ENCODE measurements at regions not wholly inside any gene's neighbourhood (a gene's known extent, or its start where the extent isn't known, plus 50 kb on each side); places are given as distances from the start of the nearest gene placed in this dataset.

GRCh38 chr20:56160956-56161355, 87.6 kb upstream of the MC3R start:
- H3K36me3 ChIP-seq (replicated peaks in 1 of 2; ENCODE audit: control insufficient read depth in 2 of 2, insufficient read depth in 2 of 2, low read length in 2 of 2): no peaks in the 10 kb centered on the region
- WGBS, 2 donors (ENCODE audit: extremely low coverage in 2 of 2, insufficient read length in 2 of 2, insufficient replicate concordance in 1 of 2): no CpG with 5 or more reads among the region's 6 CpGs
- H3K27me3 ChIP-seq (ENCODE audit: control insufficient read depth in 3 of 3, insufficient read depth in 3 of 3, low read depth in 1 of 3, low read length in 3 of 3): peaks cover 0 to 5% (median 0%) of the 10 kb centered on the region in 3 experiments
- no peak overlapping the region for H2BK5ac ChIP-seq (ENCODE audit: low read length)
- no peak overlapping the region for H3K23ac ChIP-seq (ENCODE audit: low read depth, low read length, poor library complexity)
- peak overlapping the region; percentile 32 for H3K18ac ChIP-seq (ENCODE audit: low read length)
- H3K4me2 ChIP-seq (ENCODE audit: insufficient read depth, low read length, poor library complexity, severe bottlenecking): no peak overlapping the region
- H3K9ac ChIP-seq (ENCODE audit: low read depth, low read length, poor library complexity): no peak overlapping the region
- H3K4me3 ChIP-seq (ENCODE audit: low read length in 2 of 2): no peak overlapping the region
- H3K79me1 ChIP-seq (ENCODE audit: low read depth, low read length): no peaks in the 10 kb centered on the region
- H3K4me1 ChIP-seq (ENCODE audit: control insufficient read depth in 2 of 2, insufficient read depth in 1 of 2, low read depth in 1 of 2, low read length in 2 of 2): peaks cover 0 to 6% of the 10 kb centered on the region in 2 donors
- no peak overlapping the region for H2BK120ac ChIP-seq (ENCODE audit: low read depth, low read length)
- no peak overlapping the region for H4K91ac ChIP-seq (ENCODE audit: low read depth, low read length, poor library complexity)
- no peak overlapping the region for H4K8ac ChIP-seq (ENCODE audit: low read depth, low read length)
- DNase-seq (ENCODE audit: low spot score): no peak
- H2AFZ ChIP-seq (ENCODE audit: low read length): no peak overlapping the region
- H3K4ac ChIP-seq (ENCODE audit: low read length): no peak overlapping the region
- no peak overlapping the region for H3K27ac ChIP-seq (replicated peaks; ENCODE audit: low read length)
- H2BK15ac ChIP-seq (ENCODE audit: low read length): no peak overlapping the region
- no peak overlapping the region for H2BK12ac ChIP-seq (ENCODE audit: low read length)
- H3K14ac ChIP-seq (ENCODE audit: low read length): no peak overlapping the region
- no peaks in the 10 kb centered on the region for H3K9me3 ChIP-seq (replicated peaks in 1 of 2; ENCODE audit: control insufficient read depth in 2 of 2, insufficient read depth in 1 of 2, low read depth in 1 of 2, low read length in 2 of 2)
- no peak overlapping the region for H2AK5ac ChIP-seq (ENCODE audit: low read depth, low read length)

DNA sequence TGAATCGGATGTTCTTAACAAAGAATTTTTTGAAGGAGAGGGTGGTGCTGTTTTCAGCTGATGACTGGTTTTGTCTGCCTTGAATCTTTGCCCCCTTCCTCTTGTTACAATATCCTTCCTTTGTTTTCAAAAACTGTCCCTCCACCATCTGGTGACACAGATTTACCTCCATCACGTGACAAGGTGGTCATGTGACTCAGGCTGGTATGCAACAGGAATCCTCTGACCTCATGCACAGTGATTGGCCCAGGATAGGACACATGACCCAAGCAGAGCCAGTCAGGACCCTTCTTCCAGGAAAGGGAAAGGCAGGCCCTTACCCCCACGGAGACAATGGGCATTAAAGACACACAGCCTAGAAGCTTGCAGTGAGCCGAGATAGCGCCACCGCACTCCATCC, 84.7 kb upstream of the MC3R start:
- no peak overlapping the region for H3K9ac ChIP-seq (ENCODE audit: low read depth, low read length, poor library complexity)
- H3K23ac ChIP-seq (ENCODE audit: low read depth, low read length, poor library complexity): no peak overlapping the region
- no peak overlapping the region for H2AK5ac ChIP-seq (ENCODE audit: low read depth, low read length)
- H4K91ac ChIP-seq (ENCODE audit: low read depth, low read length, poor library complexity): no peak overlapping the region
- no peak for DNase-seq (ENCODE audit: low spot score)
- no peak overlapping the region for H3K4me2 ChIP-seq (ENCODE audit: insufficient read depth, low read length, poor library complexity, severe bottlenecking)
- H3K14ac ChIP-seq (ENCODE audit: low read length): no peak overlapping the region
- no peak overlapping the region for H3K4ac ChIP-seq (ENCODE audit: low read length)
- H3K27me3 ChIP-seq (ENCODE audit: control insufficient read depth in 3 of 3, insufficient read depth in 3 of 3, low read depth in 1 of 3, low read length in 3 of 3): peaks cover 0 to 4% (median 0%) of the 10 kb centered on the region in 3 experiments
- no CpG with 5 or more reads among the region's 6 CpGs for WGBS, 2 donors (ENCODE audit: extremely low coverage in 2 of 2, insufficient read length in 2 of 2, insufficient replicate concordance in 1 of 2)
- H2AFZ ChIP-seq (ENCODE audit: low read length): peak overlapping the region; percentile 10
- no peak overlapping the region for H2BK5ac ChIP-seq (ENCODE audit: low read length)
- H3K9me3 ChIP-seq (replicated peaks in 1 of 2; ENCODE audit: control insufficient read depth in 2 of 2, insufficient read depth in 1 of 2, low read depth in 1 of 2, low read length in 2 of 2): no peaks in the 10 kb centered on the region
- H2BK15ac ChIP-seq (ENCODE audit: low read length): no peak overlapping the region
- H3K36me3 ChIP-seq (replicated peaks in 1 of 2; ENCODE audit: control insufficient read depth in 2 of 2, insufficient read depth in 2 of 2, low read length in 2 of 2): no peaks in the 10 kb centered on the region
- no peak overlapping the region for H2BK120ac ChIP-seq (ENCODE audit: low read depth, low read length)
- H2BK12ac ChIP-seq (ENCODE audit: low read length): no peak overlapping the region
- H4K8ac ChIP-seq (ENCODE audit: low read depth, low read length): no peak overlapping the region
- H3K18ac ChIP-seq (ENCODE audit: low read length): no peak overlapping the region
- peaks cover 0 to 2% of the 10 kb centered on the region in 2 donors for H3K4me1 ChIP-seq (ENCODE audit: control insufficient read depth in 2 of 2, insufficient read depth in 1 of 2, low read depth in 1 of 2, low read length in 2 of 2)
- no peak overlapping the region for H3K4me3 ChIP-seq (ENCODE audit: low read length in 2 of 2)
- H3K79me1 ChIP-seq (ENCODE audit: low read depth, low read length): no peaks in the 10 kb centered on the region
- no peak overlapping the region for H3K27ac ChIP-seq (replicated peaks; ENCODE audit: low read length)

- no CpG with 5 or more reads among the region's 15 CpGs for WGBS, 2 donors (ENCODE audit: extremely low coverage in 2 of 2, insufficient read length in 2 of 2, insufficient replicate concordance in 1 of 2)
- H2BK12ac ChIP-seq (ENCODE audit: low read length): no peak overlapping the region
Measured at GRCh38 chr20:56166781-56167465, 81.6 kb upstream of the MC3R start.

DNA sequence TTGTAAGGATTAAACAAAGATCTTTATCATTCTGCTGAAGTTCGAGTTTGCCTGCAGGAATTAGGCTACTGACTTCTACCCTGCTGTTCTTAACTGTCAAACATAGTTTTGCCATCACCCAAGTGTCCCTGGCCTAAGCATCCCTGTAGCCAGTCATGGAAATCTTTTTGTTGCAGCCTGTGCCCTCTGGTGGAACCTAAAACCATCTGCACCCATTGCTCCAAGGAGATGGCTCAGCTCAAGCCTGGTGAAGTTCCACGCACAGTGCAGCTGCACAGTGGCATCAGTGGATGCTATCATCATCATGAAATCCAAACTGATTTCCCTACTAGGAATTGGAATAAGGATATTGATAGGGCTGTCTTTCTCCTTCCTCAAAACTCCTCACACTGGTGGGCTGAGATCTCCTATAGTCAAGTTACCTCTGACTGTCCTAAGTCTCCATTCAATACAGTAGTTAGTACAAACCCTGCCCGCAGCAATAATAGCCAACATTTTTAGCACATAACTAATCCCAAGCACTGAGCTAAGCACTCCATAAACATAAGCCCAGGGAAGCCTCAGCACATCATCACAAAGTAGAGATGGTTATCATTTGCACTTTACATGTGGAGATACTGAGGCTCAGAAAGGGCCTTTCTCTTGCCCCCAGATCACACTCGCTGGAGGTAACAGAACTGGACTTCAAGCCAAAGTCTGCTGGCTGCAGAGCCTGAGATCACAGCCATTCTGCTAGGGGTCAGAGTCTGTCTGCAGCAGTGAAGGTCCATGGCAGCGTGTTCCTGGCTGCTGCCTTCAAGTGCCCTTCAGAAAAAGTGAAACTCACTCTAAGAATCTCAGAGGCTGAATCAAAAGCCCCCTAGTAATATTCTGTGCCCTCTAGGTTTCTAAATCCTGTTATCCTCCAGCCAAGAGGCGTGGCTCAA, 77.2 kb upstream of the MC3R start:
- no peaks in the 10 kb centered on the region for H3K9me3 ChIP-seq (replicated peaks in 1 of 2; ENCODE audit: control insufficient read depth in 2 of 2, insufficient read depth in 1 of 2, low read depth in 1 of 2, low read length in 2 of 2)
- no peak overlapping the region for H3K9ac ChIP-seq (ENCODE audit: low read depth, low read length, poor library complexity)
- no peak overlapping the region for H3K18ac ChIP-seq (ENCODE audit: low read length)
- H2BK120ac ChIP-seq (ENCODE audit: low read depth, low read length): no peak overlapping the region
- no CpG with 5 or more reads among the region's 6 CpGs for WGBS, 2 donors (ENCODE audit: extremely low coverage in 2 of 2, insufficient read length in 2 of 2, insufficient replicate concordance in 1 of 2)
- no peak overlapping the region for H3K4ac ChIP-seq (ENCODE audit: low read length)
- no peak overlapping the region for H3K4me3 ChIP-seq (ENCODE audit: low read length in 2 of 2)
- no peak overlapping the region for H2BK12ac ChIP-seq (ENCODE audit: low read length)
- no peak for DNase-seq (ENCODE audit: low spot score)
- H3K27ac ChIP-seq (replicated peaks; ENCODE audit: low read length): no peak overlapping the region
- H3K79me1 ChIP-seq (ENCODE audit: low read depth, low read length): no peaks in the 10 kb centered on the region
- H2AK5ac ChIP-seq (ENCODE audit: low read depth, low read length): no peak overlapping the region
- H4K91ac ChIP-seq (ENCODE audit: low read depth, low read length, poor library complexity): no peak overlapping the region
- H2BK15ac ChIP-seq (ENCODE audit: low read length): no peak overlapping the region
- no peak overlapping the region for H3K14ac ChIP-seq (ENCODE audit: low read length)
- no peaks in the 10 kb centered on the region for H3K4me1 ChIP-seq (ENCODE audit: control insufficient read depth in 2 of 2, insufficient read depth in 1 of 2, low read depth in 1 of 2, low read length in 2 of 2)
- H3K36me3 ChIP-seq (replicated peaks in 1 of 2; ENCODE audit: control insufficient read depth in 2 of 2, insufficient read depth in 2 of 2, low read length in 2 of 2): no peaks in the 10 kb centered on the region
- no peak overlapping the region for H2BK5ac ChIP-seq (ENCODE audit: low read length)
- no peak overlapping the region for H2AFZ ChIP-seq (ENCODE audit: low read length)
- no peaks in the 10 kb centered on the region for H3K27me3 ChIP-seq (ENCODE audit: control insufficient read depth in 3 of 3, insufficient read depth in 3 of 3, low read depth in 1 of 3, low read length in 3 of 3)
- H3K4me2 ChIP-seq (ENCODE audit: insufficient read depth, low read length, poor library complexity, severe bottlenecking): no peak overlapping the region
- no peak overlapping the region for H3K23ac ChIP-seq (ENCODE audit: low read depth, low read length, poor library complexity)
- H4K8ac ChIP-seq (ENCODE audit: low read depth, low read length): no peak overlapping the region

More at GRCh38 chr20:56166781-56167465, 81.6 kb upstream of the MC3R start:
- H3K18ac ChIP-seq (ENCODE audit: low read length): no peak overlapping the region
- H2AK5ac ChIP-seq (ENCODE audit: low read depth, low read length): no peak overlapping the region
- H3K23ac ChIP-seq (ENCODE audit: low read depth, low read length, poor library complexity): no peak overlapping the region
- no peaks in the 10 kb centered on the region for H3K9me3 ChIP-seq (replicated peaks in 1 of 2; ENCODE audit: control insufficient read depth in 2 of 2, insufficient read depth in 1 of 2, low read depth in 1 of 2, low read length in 2 of 2)
- H3K36me3 ChIP-seq (replicated peaks in 1 of 2; ENCODE audit: control insufficient read depth in 2 of 2, insufficient read depth in 2 of 2, low read length in 2 of 2): no peaks in the 10 kb centered on the region
- H2BK5ac ChIP-seq (ENCODE audit: low read length): no peak overlapping the region
- H3K27me3 ChIP-seq (ENCODE audit: control insufficient read depth in 3 of 3, insufficient read depth in 3 of 3, low read depth in 1 of 3, low read length in 3 of 3): no peaks in the 10 kb centered on the region
- H3K27ac ChIP-seq (replicated peaks; ENCODE audit: low read length): no peak overlapping the region
- no peak overlapping the region for H2BK120ac ChIP-seq (ENCODE audit: low read depth, low read length)
- no peaks in the 10 kb centered on the region for H3K79me1 ChIP-seq (ENCODE audit: low read depth, low read length)
- no peak overlapping the region for H4K91ac ChIP-seq (ENCODE audit: low read depth, low read length, poor library complexity)
- DNase-seq (ENCODE audit: low spot score): no peak
- H3K4ac ChIP-seq (ENCODE audit: low read length): no peak overlapping the region
- H3K4me2 ChIP-seq (ENCODE audit: insufficient read depth, low read length, poor library complexity, severe bottlenecking): no peak overlapping the region
- H2AFZ ChIP-seq (ENCODE audit: low read length): no peak overlapping the region
- H4K8ac ChIP-seq (ENCODE audit: low read depth, low read length): no peak overlapping the region
- peak overlapping the region; percentile 54 for H3K9ac ChIP-seq (ENCODE audit: low read depth, low read length, poor library complexity)
- H3K4me1 ChIP-seq (ENCODE audit: control insufficient read depth in 2 of 2, insufficient read depth in 1 of 2, low read depth in 1 of 2, low read length in 2 of 2): no peaks in the 10 kb centered on the region
- no peak overlapping the region for H2BK15ac ChIP-seq (ENCODE audit: low read length)
- H3K4me3 ChIP-seq (ENCODE audit: low read length in 2 of 2): no peak overlapping the region
- no peak overlapping the region for H3K14ac ChIP-seq (ENCODE audit: low read length)
